SK-N-SH treated with all-trans-retinoic acid at 6 μM for 48 hours (cell line): ENCODE measurements at regions not wholly inside any gene's neighbourhood (a gene's known extent, or its start where the extent isn't known, plus 50 kb on each side); places are given as distances from the start of the nearest gene placed in this dataset.

Experiments
- ARNTL ChIP-seq: fragments of 450-650 bp; formaldehyde crosslinking; IDR thresholded peaks from 2 replicates; pipeline ENCODE4 v1.5.0; 2020; ENCODE audit warnings: low read depth, mild to moderate bottlenecking, moderate library complexity, borderline replicate concordance
- BACH2 ChIP-seq: fragments of 250-450 bp; sonication (Bioruptor Pico); IDR thresholded peaks from 2 replicates; pipeline ENCODE4 v1.9.0; 2021; ENCODE audit warnings: mild to moderate bottlenecking, borderline replicate concordance
- CREB5 ChIP-seq: fragments of 250-450 bp; sonication (Bioruptor Pico); IDR thresholded peaks from 2 replicates; pipeline ENCODE4 v1.5.1; 2020; ENCODE audit warnings: low read depth, mild to moderate bottlenecking, moderate library complexity
- CSDC2 ChIP-seq: fragments of 250-450 bp; sonication (Bioruptor Pico); IDR thresholded peaks from 2 replicates; pipeline ENCODE4 v1.5.0; 2020; ENCODE audit warnings: mild to moderate bottlenecking, moderate library complexity
- OSR1 ChIP-seq: fragments of 250-450 bp; sonication (Bioruptor Pico); IDR thresholded peaks from 2 replicates; pipeline ENCODE4 v1.8.0; 2022; ENCODE audit warnings: moderate library complexity, mild to moderate bottlenecking, inconsistent platforms
- PATZ1 ChIP-seq: fragments of 250-450 bp; sonication (Bioruptor Pico); IDR thresholded peaks from 2 replicates; pipeline ENCODE4 v1.8.0; 2020; ENCODE audit warnings: mild to moderate bottlenecking, moderate library complexity, borderline replicate concordance
- RARB ChIP-seq: fragments of 250-450 bp; sonication (Bioruptor Pico); IDR thresholded peaks from 2 replicates; pipeline ENCODE4 v1.8.0; 2021; ENCODE audit warnings: mild to moderate bottlenecking, moderate library complexity
- TOX ChIP-seq: fragments of 250-450 bp; sonication (Bioruptor Pico); IDR thresholded peaks from 2 replicates; pipeline ENCODE4 v1.8.0; 2021; ENCODE audit warnings: mild to moderate bottlenecking, moderate library complexity, borderline replicate concordance
- ZC3H10 ChIP-seq: fragments of 250-450 bp; sonication (Bioruptor Pico); IDR thresholded peaks from 2 replicates; pipeline ENCODE4 v1.5.1; 2021; ENCODE audit warnings: mild to moderate bottlenecking, moderate library complexity
- ZFP30 ChIP-seq: fragments of 450-650 bp; formaldehyde crosslinking; IDR thresholded peaks from 2 replicates; pipeline ENCODE4 v1.5.0; 2022; ENCODE audit warnings: mild to moderate bottlenecking, moderate library complexity
- ZNF565 ChIP-seq: fragments of 450-650 bp; formaldehyde crosslinking; conservative IDR thresholded peaks from 2 replicates; pipeline ENCODE4 v1.5.0; 2020; ENCODE audit warnings: low read depth, mild to moderate bottlenecking, moderate library complexity
- ZNF70 ChIP-seq: fragments of 450-650 bp; formaldehyde crosslinking; IDR thresholded peaks from 2 replicates; pipeline ENCODE4 v1.5.0; 2020; ENCODE audit warnings: mild to moderate bottlenecking, moderate library complexity
- ZNF8 ChIP-seq: fragments of 450-650 bp; formaldehyde crosslinking; IDR thresholded peaks from 2 replicates; pipeline ENCODE4 v1.5.0; 2020; ENCODE audit warnings: mild to moderate bottlenecking, moderate library complexity

- no peak for TF ChIP-seq ZNF565 (CRISPR knock-in tag)
- TF ChIP-seq ARNTL (CRISPR knock-in tag): no peak
- no peak for TF ChIP-seq TOX (CRISPR knock-in tag)
- no peak for TF ChIP-seq PATZ1 (CRISPR knock-in tag)
- no peak for TF ChIP-seq CSDC2 (CRISPR knock-in tag)
- no peak for TF ChIP-seq ZNF8 (CRISPR knock-in tag)
- no peak for TF ChIP-seq ZFP30 (CRISPR knock-in tag)
- TF ChIP-seq OSR1 (CRISPR knock-in tag): no peak
- no peak for TF ChIP-seq CREB5 (CRISPR knock-in tag)
- no peak for TF ChIP-seq RARB (CRISPR knock-in tag)
- no peak for TF ChIP-seq ZC3H10 (CRISPR knock-in tag)
- no peak for TF ChIP-seq ZNF70
- no peak for TF ChIP-seq BACH2
Measured at GRCh38 chr20:39784693-39785092, 822.5 kb downstream of the DHX35 start.
